ENCODE measurements at regions not wholly inside any gene's neighbourhood (a gene's known extent, or its start where the extent isn't known, plus 50 kb on each side); places are given as distances from the start of the nearest gene placed in this dataset.

DNA sequence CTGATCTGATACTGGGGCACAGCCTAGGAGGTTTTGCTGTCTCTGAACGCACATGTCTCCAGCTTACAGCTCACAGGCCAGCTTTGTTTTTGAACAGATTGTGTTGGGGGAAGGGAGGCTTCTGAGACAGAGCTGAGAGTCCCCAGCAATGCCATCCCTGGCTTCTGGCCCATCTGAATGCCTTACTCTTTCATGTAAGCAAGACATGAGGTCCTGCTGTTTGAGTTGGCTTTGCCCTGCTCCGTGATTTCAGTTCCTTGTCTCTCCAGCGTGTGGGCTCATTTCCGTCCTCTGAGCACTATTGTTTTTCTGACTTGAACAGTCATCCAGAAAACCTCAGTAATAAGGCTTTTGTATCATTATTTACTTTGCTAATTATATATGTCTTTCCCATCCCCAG, 194.9 kb upstream of the TNP1 start:
- TF ChIP-seq, protein P1, sequence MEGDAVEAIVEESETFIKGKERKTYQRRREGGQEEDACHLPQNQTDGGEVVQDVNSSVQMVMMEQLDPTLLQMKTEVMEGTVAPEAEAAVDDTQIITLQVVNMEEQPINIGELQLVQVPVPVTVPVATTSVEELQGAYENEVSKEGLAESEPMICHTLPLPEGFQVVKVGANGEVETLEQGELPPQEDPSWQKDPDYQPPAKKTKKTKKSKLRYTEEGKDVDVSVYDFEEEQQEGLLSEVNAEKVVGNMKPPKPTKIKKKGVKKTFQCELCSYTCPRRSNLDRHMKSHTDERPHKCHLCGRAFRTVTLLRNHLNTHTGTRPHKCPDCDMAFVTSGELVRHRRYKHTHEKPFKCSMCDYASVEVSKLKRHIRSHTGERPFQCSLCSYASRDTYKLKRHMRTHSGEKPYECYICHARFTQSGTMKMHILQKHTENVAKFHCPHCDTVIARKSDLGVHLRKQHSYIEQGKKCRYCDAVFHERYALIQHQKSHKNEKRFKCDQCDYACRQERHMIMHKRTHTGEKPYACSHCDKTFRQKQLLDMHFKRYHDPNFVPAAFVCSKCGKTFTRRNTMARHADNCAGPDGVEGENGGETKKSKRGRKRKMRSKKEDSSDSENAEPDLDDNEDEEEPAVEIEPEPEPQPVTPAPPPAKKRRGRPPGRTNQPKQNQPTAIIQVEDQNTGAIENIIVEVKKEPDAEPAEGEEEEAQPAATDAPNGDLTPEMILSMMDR (IDR thresholded peaks at IDR 0.05; ENCODE audit: insufficient read depth, low read length) = no peak
- no peak overlapping the region for H3K4me3 ChIP-seq (ENCODE audit: low read depth, low read length)
- DNase-seq (ENCODE audit: low read depth) = no peak

DNA sequence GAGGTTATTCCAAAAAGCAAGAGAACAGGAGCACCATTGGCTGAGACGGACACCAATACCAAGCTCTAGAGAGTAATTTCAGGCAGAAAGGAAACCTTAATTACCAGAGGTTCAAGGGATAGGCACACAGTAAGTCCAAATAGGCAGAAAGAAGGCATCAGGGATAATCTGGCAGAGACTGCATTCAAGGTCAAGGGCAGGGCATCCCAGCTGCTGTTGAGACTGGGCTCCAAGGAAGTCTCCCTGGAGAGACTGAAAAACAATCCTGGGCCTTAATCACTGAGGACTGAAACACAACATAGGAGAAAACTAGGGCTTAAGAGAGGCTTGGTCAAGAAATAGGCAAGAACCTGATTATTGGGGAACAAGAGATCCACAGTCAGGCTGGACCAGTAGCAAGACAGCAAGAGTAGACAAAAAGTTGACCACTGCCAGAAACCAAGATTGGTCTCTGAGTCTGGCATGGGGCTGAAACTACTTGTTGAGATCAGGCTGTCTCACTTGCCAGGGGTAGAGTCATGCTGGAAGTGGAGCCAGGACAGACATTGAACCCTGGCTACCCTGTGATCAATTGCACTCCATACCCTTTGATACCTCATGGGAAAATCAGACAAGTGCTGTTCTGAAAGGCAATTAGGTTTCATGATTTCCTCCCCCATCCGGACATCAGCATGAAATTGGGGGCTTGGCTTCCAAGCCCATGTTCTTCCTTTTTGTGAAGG, 193.2 kb upstream of the TNP1 start:
- H3K4me3 ChIP-seq (ENCODE audit: low read depth, low read length) = no peak overlapping the region
- TF ChIP-seq, protein P1 (IDR thresholded peaks at IDR 0.05; ENCODE audit: insufficient read depth, low read length) = no peak
- no peak for DNase-seq (ENCODE audit: low read depth)

DNA sequence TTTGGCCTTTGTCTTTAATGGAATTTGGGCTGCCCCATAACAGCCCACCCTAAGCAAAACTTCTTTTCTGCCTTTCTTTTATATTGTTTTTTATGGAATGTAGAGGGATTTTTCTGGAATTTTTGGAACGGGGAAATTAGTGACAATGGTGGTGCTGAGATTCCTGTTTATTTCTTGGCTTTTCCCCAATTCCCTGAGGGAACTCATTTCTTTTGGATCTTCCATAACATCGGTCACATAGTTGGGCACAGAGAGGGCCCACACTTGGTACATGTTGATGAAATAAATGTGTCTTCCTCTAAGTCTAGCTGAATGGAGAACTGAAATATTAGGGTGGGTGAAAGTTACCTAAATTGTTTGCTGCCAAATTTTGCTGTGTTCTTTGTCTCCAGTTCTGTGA, 191.6 kb upstream of the TNP1 start:
- TF ChIP-seq, protein P1 (IDR thresholded peaks at IDR 0.05; ENCODE audit: insufficient read depth, low read length) = no peak
- no peak overlapping the region for H3K4me3 ChIP-seq (ENCODE audit: low read depth, low read length)
- no peak for DNase-seq (ENCODE audit: low read depth)

DNA sequence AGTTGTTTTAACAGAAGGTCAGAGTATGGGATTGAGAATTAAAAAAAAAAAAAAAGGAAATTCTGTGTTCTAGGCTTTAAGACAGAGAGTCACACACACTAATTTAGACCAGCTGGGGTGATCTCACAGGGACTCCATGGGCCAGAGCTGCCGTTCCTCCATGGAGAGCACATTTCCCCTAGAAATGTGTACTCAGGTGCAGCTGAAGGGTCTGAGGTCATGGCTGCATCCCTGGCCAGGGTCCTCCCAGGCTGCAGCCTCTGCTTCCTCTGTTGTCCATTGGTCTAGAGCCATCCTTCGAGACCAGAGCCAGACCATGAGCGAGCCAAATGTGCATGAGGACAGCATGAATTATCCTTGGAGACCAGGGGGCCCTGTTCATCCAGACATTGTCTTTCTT, 190.1 kb upstream of the TNP1 start:
- DNase-seq (ENCODE audit: low read depth) = no peak
- H3K4me3 ChIP-seq (ENCODE audit: low read depth, low read length) = no peak overlapping the region
- TF ChIP-seq, protein P1 (IDR thresholded peaks at IDR 0.05; ENCODE audit: insufficient read depth, low read length) = no peak

DNA sequence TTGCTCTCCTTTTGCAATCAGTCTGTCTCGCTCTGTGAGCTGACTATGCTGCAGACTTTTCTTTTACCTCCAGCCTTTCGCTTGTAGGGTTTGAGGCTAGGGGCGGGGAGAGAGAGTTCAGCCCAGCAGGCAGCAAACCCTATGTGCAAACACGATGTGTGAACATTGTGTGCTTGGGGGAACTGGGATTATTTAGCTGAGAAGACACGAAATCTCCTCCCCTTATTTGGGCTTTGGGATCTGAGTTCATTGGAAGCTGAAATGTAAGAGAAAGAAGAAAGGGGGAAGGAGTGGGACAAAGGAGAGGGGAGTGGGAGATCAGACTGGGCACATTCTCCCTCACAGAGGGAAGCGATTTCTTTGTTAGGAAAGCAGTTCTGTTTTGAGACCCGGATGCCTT, 189.6 kb upstream of the TNP1 start:
- TF ChIP-seq, protein P1 (IDR thresholded peaks at IDR 0.05; ENCODE audit: insufficient read depth, low read length) = no peak
- no peak for DNase-seq (ENCODE audit: low read depth)
- H3K4me3 ChIP-seq (ENCODE audit: low read depth, low read length) = no peak overlapping the region

DNA sequence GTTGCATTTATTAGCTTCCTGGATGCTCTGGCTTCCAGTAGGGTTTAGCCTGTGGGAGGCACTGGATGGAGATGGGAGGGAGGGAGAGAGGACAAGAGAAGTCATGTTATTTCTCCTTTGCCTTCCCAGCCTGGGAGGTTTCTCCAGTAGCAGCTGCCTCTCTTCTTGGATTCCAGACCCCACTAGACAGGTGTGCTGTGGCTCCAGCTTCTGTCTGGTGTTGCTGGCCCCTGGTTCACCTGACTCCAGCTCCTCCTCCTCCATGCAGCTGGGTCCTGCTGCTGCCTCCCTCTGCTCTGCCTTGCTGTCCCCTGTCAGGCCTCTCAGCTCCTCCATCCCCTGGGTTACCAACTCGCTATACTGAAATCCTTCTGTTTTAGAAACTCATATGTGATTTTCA, 188.9 kb upstream of the TNP1 start:
- no peak for DNase-seq (ENCODE audit: low read depth)
- TF ChIP-seq, protein P1 (IDR thresholded peaks at IDR 0.05; ENCODE audit: insufficient read depth, low read length) = no peak
- no peak overlapping the region for H3K4me3 ChIP-seq (ENCODE audit: low read depth, low read length)

DNA sequence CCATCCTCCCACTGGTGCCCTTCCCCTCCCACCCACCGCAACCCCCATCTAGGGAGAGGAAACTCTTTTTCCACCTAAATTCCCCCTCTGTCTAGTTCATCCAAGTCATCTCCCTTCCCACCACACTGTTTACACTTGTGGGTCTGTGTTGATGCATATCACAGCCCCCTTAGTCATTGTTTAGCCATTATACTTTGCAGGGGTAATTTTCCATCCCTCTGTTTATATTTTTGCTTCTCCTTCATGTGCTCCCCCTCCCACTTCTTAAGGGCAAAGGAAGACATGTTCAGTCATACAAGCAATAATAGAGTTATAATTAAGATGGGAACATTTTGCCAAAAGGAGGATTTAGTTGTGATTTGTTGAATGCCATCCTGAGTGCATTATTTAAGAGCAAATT, 187.8 kb upstream of the TNP1 start:
- DNase-seq (ENCODE audit: low read depth) = no peak
- TF ChIP-seq, protein P1 (IDR thresholded peaks at IDR 0.05; ENCODE audit: insufficient read depth, low read length) = no peak
- H3K4me3 ChIP-seq (ENCODE audit: low read depth, low read length) = no peak overlapping the region

Measured in fibroblast of the aortic adventitia (primary cell).